ENCODE measurements at regions not wholly inside any gene's neighbourhood (a gene's known extent, or its start where the extent isn't known, plus 50 kb on each side); places are given as distances from the start of the nearest gene placed in this dataset.
"Not testable (repeated sequence)": the region's sequence is repeated elsewhere in the genome, so short reads cannot be mapped to it uniquely, and the experiment has no call there.

- DNase-seq = no peak
Observed at GRCh38 chr1:118445156-118445555, 260.1 kb upstream of the SPAG17 start.

GRCh38 chr1:118442214-118442613, 257.2 kb upstream of the SPAG17 start:
- DNase-seq = no peak

- no peak for DNase-seq
Observed at GRCh38 chr1:118437664-118438063, 252.6 kb upstream of the SPAG17 start.

- DNase-seq = no peak
Observed at GRCh38 chr1:118429856-118430255, 244.8 kb upstream of the SPAG17 start.

- no peak for DNase-seq
Observed at GRCh38 chr1:118421868-118422350, 236.9 kb upstream of the SPAG17 start.

- no peak for DNase-seq
Observed at GRCh38 chr1:118404024-118404423, 219.0 kb upstream of the SPAG17 start.

GRCh38 chr1:118397496-118397859, 212.4 kb upstream of the SPAG17 start:
- no peak for DNase-seq

- no peak for DNase-seq
Observed at GRCh38 chr1:118396829-118397495, 211.9 kb upstream of the SPAG17 start.

- DNase-seq = no peak
Observed at GRCh38 chr1:118396279-118396678, 211.3 kb upstream of the SPAG17 start.

- no peak for DNase-seq
Observed at GRCh38 chr1:118395430-118395991, 210.5 kb upstream of the SPAG17 start.

- no peak for DNase-seq
Observed at GRCh38 chr1:118390955-118391354, 205.9 kb upstream of the SPAG17 start.

GRCh38 chr1:118388301-118388959, 203.4 kb upstream of the SPAG17 start:
- no peak for DNase-seq

- no peak for DNase-seq
Observed at GRCh38 chr1:118381197-118381869, 196.3 kb upstream of the SPAG17 start.

GRCh38 chr1:118377183-118377582, 192.2 kb upstream of the SPAG17 start:
- DNase-seq = not testable (repeated sequence)

GRCh38 chr1:118371612-118372011, 186.6 kb upstream of the SPAG17 start:
- no peak for DNase-seq

GRCh38 chr1:118370861-118371260, 185.8 kb upstream of the SPAG17 start:
- DNase-seq = no peak

- DNase-seq = no peak
Observed at GRCh38 chr1:118366286-118366685, 181.3 kb upstream of the SPAG17 start.

- no peak for DNase-seq
Observed at GRCh38 chr1:118364882-118365281, 179.9 kb upstream of the SPAG17 start.

- no peak for DNase-seq
Observed at GRCh38 chr1:118363396-118363795, 178.4 kb upstream of the SPAG17 start.

GRCh38 chr1:118360817-118361216, 175.8 kb upstream of the SPAG17 start:
- DNase-seq = no peak

- DNase-seq = no peak
Observed at GRCh38 chr1:118346936-118347335, 161.9 kb upstream of the SPAG17 start.

GRCh38 chr1:118340928-118341910, 156.2 kb upstream of the SPAG17 start:
- no peak for DNase-seq

Data from eye (tissue), 1 donor.